Activated B cell treated with CpG ODN at 0.5 μM for 24 hours (primary cell): ENCODE measurements at regions not wholly inside any gene's neighbourhood (a gene's known extent, or its start where the extent isn't known, plus 50 kb on each side); places are given as distances from the start of the nearest gene placed in this dataset.

ENCODE experiments used
- ATAC-seq: fragments of 200-7000 bp; cut with Tn5 transposase; one replicate; pipeline ENCODE4 v1.10.0; 2021; ENCODE audit warnings: low read depth, mild to moderate bottlenecking, moderate library complexity
- CTCF ChIA-PET: fragments of 350-600 bp; sonication (Branson Sonifier 250); formaldehyde crosslinking; loops from one replicate; lab custom pipeline; 2021; ENCODE audit warnings: antibody characterized with exemption; lab: Charles Lee
- POLR2A ChIA-PET: fragments of 350-600 bp; sonication (Branson Sonifier 250); formaldehyde crosslinking; loops from one replicate; lab custom pipeline; 2021; ENCODE audit warnings: antibody characterized with exemption; lab: Charles Lee
- DNase-seq: peaks from one replicate; pipeline ENCODE4 v3.0.0; 2022
- H3K27ac Mint-ChIP-seq: one replicate; pipeline ENCODE4 v1.8.0; 2020; ENCODE audit warnings: mixed read lengths
- H3K27me3 Mint-ChIP-seq: one replicate; pipeline ENCODE4 v1.8.0; 2021; ENCODE audit warnings: mixed read lengths
- H3K36me3 Mint-ChIP-seq: one replicate; pipeline ENCODE4 v1.8.0; 2021; ENCODE audit warnings: low read depth, mixed read lengths
- H3K4me1 Mint-ChIP-seq: one replicate; pipeline ENCODE4 v1.8.0; 2021; ENCODE audit warnings: mixed read lengths
- H3K4me3 Mint-ChIP-seq: one replicate; pipeline ENCODE4 v1.8.0; 2020; ENCODE audit warnings: mild to moderate bottlenecking, mixed read lengths
- H3K9me3 Mint-ChIP-seq: one replicate; pipeline ENCODE4 v1.8.0; 2020; ENCODE audit warnings: mixed read lengths
- CTCF ChIP-seq: fragments of 200-600 bp; IDR thresholded peaks from one replicate; pipeline ENCODE4 v1.8.0; 2022; ENCODE audit warnings: antibody characterized with exemption, mild to moderate bottlenecking
- intact Hi-C: fragments of 100-400 bp; cut with micrococcal nuclease; formaldehyde crosslinking; loops from one replicate; pipeline ENCODE4 v1.15.1; 2024

GRCh38 chr15:39478996-39479395 is 101.9 kb upstream of the THBS1 start:
- ChIA-PET POLR2A (no interaction called here), CTCF (interaction anchor here (1.0 kb wide), 1 partner anchor 9 kb away, joined by 3 read pairs; no protein-coding TSS in a partner anchor)

DNA sequence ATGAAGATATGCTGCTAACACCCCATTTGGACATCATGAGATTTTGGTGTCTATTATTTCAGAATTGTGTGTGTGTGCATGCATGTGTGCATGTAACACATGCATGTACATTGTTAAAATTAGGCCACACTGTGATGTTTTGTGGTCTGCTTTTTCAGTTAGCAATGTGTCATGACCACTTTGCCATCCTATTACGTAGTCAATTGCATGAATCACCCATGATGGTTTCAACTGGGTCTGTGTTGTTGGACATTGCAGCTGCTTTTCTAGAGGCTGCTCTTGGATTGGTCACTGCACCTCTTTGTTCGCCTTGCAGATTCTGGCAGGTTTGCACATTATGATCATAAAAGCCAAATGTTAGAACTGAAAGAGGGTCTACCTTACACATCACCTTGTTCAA is 101.0 kb upstream of the THBS1 start:
- intact Hi-C loops, result no loop called here
- CTCF ChIA-PET, result no interaction called here
- H3K4me1 Mint-ChIP-seq, result no peaks in the 10 kb centered on the region
- no peak overlapping the region for H3K4me3 Mint-ChIP-seq
- ATAC-seq, result no peak
- POLR2A ChIA-PET, result no interaction called here
- H3K9me3 Mint-ChIP-seq, result no peaks in the 10 kb centered on the region
- H3K36me3 Mint-ChIP-seq, result no peaks in the 10 kb centered on the region
- no peak overlapping the region for H3K27ac Mint-ChIP-seq
- TF ChIP-seq CTCF, result no peak
- DNase-seq, result no peak
- no peaks in the 10 kb centered on the region for H3K27me3 Mint-ChIP-seq

More at GRCh38 chr15:39478996-39479395, 101.9 kb upstream of the THBS1 start:
- no peak for TF ChIP-seq CTCF
- Mint-ChIP-seq H3K36me3 (no peaks in the 10 kb centered on the region), H3K4me3 (no peak overlapping the region), H3K9me3 (no peaks in the 10 kb centered on the region), H3K4me1 (no peaks in the 10 kb centered on the region), H3K27me3 (no peaks in the 10 kb centered on the region), H3K27ac (no peak overlapping the region)
- DNase-seq (no peak), ATAC-seq (no peak)
- intact Hi-C loops, result no loop called here

- DNase-seq (no peak), ATAC-seq (no peak)
- CTCF ChIA-PET, result no interaction called here
- H3K4me3 Mint-ChIP-seq, result no peak overlapping the region
- no peaks in the 10 kb centered on the region for H3K9me3 Mint-ChIP-seq
- intact Hi-C loops, result no loop called here
- H3K27ac Mint-ChIP-seq, result no peak overlapping the region
- H3K4me1 Mint-ChIP-seq, result no peaks in the 10 kb centered on the region
- no peak for TF ChIP-seq CTCF
- no peaks in the 10 kb centered on the region for H3K36me3 Mint-ChIP-seq
- no peaks in the 10 kb centered on the region for H3K27me3 Mint-ChIP-seq
- POLR2A ChIA-PET, result no interaction called here
These were observed 98.4 kb upstream of the THBS1 start for GRCh38 chr15:39482459-39482858.

DNA sequence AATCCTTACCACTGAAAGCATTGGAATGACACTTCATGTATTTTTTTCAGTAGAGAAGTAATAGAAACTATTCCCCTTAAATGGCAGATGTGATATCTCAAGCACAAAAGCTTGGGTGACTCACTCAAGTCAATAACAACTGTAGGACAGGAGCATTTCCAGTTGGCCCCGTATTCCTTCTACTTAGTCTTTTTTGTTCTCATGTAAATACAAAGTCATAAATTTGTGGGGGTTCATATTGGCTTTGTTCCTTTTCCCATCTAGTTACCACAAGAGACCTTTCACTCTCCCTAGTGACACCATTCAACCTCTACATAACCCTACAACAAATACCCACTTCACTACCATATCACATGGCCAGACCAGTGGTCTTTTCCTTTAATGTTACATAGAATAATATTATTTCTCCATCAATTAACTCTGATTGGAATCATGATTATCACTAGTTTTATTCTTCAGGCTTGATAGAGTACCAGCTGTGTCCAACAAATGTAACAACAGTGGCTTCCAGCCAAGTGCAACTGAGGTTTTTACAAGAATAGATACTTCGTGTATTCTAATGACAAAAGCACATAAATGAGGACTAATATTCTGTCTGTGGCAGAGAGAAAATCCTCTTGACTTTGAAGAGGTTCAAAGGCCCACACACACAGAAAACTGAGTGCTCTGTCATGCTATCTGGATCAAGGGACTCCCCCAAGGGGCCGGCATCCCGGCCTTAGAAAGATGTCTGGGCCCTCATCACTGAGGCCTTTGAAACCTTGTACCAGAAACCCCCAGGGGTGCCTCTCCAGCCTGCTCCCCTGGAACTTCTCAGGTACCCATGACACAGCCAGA is 94.0 kb upstream of the THBS1 start:
- Mint-ChIP-seq H3K36me3 (no peaks in the 10 kb centered on the region), H3K27me3 (no peaks in the 10 kb centered on the region), H3K4me1 (no peaks in the 10 kb centered on the region), H3K9me3 (no peaks in the 10 kb centered on the region), H3K4me3 (no peak overlapping the region), H3K27ac (no peak overlapping the region)
- ChIA-PET POLR2A (no interaction called here), CTCF (interaction anchor here (1.2 kb wide), 1 partner anchor 8 kb away, joined by 3 read pairs; no protein-coding TSS in a partner anchor)
- no peak for DNase-seq
- ATAC-seq, result no peak
- intact Hi-C loops, result no loop called here
- no peak for TF ChIP-seq CTCF

- intact Hi-C loops, result no loop called here
- H3K4me3 Mint-ChIP-seq, result no peak overlapping the region
- no peaks in the 10 kb centered on the region for H3K9me3 Mint-ChIP-seq
- no peak for DNase-seq
- ChIA-PET POLR2A (no interaction called here), CTCF (interaction anchor here (1.2 kb wide), 1 partner anchor 8 kb away, joined by 3 read pairs; no protein-coding TSS in a partner anchor)
- H3K4me1 Mint-ChIP-seq, result no peaks in the 10 kb centered on the region
- no peak for TF ChIP-seq CTCF
- H3K27me3 Mint-ChIP-seq, result no peaks in the 10 kb centered on the region
- H3K27ac Mint-ChIP-seq, result no peak overlapping the region
- no peak for ATAC-seq
- H3K36me3 Mint-ChIP-seq, result no peaks in the 10 kb centered on the region
These were observed 93.5 kb upstream of the THBS1 start for GRCh38 chr15:39487458-39487735.
